SK-N-MC (cell line): ENCODE measurements at regions not wholly inside any gene's neighbourhood (a gene's known extent, or its start where the extent isn't known, plus 50 kb on each side); places are given as distances from the start of the nearest gene placed in this dataset.

Source experiments
- EZH2 ChIP-seq: fragments of 200-600 bp; sonication (generic); IDR thresholded peaks from one replicate; pipeline ENCODE4 v1.6.1; 2017; ENCODE audit warnings: antibody characterized with exemption
- POLR2AphosphoS5 ChIP-seq: IDR thresholded peaks from 2 replicates; pipeline ENCODE4 v1.6.1; 2012; ENCODE audit warnings: mild to moderate bottlenecking, low read depth, low read length, borderline replicate concordance

DNA sequence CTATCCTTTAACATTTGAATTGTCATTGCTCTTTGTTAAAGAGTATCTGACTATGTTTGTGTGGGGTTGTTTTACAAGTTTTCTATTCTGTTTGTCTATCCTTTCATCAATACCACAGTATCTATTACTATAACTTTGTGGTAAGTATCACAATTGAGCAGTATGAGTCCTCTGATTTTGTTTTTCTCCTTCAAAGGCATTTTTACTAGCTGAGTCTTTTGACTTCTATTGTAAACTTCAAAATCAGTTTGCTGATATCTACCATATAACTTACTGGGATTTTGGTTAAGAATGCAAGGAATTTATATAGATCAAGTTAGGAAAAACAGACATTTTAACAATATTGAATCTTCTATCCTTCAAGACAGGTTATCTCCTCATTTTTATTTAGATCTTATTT, 789.8 kb upstream of the PTPRD start:
- no peak for TF ChIP-seq POLR2AphosphoS5
- no peak for TF ChIP-seq EZH2
